ENCODE measurements at regions not wholly inside any gene's neighbourhood (a gene's known extent, or its start where the extent isn't known, plus 50 kb on each side); places are given as distances from the start of the nearest gene placed in this dataset.

DNA sequence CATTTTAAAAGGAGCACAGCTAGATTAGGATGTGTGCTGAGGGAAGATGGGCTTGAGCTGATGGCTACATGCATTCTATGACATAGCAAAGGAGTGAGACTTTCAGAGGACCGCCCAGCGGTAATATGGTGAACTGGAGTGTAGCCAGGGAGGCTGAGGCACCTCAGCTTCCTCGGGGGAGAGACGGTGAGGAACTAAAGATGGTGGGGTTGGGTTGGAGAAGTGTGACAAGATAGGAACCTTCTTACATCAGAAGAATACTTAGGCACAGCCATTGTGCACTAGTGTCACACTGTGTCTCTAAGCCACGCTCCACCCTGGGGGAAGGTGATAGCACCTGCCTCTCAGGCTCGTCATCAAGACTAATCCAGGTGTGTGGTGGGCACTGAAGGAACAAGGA is 118.0 kb upstream of the IRX2 start:
- Mint-ChIP-seq H3K4me3 (no peak overlapping the region), H3K4me1 (no peaks in the 10 kb centered on the region), H3K36me3 (no peaks in the 10 kb centered on the region), H3K27ac (no peak overlapping the region), H3K9me3 (no peaks in the 10 kb centered on the region), H3K27me3 (ENCODE audit: low read depth) (no peaks in the 10 kb centered on the region; the same call in 1 of the 2 replicates)
- DNase-seq (ENCODE audit: low spot score), result no peak
- no peak for ATAC-seq
- ChIA-PET POLR2A (no interaction called here), CTCF (no interaction called here)
- TF ChIP-seq GTF2I (CRISPR knock-in tag; conservative IDR thresholded peaks at IDR 0.05), result no peak
- no peak for TF ChIP-seq ETV6 (CRISPR knock-in tag; IDR thresholded peaks at IDR 0.05)
- TF ChIP-seq SP1 (CRISPR knock-in tag; conservative IDR thresholded peaks at IDR 0.05), result no peak
- TF ChIP-seq, protein P1, sequence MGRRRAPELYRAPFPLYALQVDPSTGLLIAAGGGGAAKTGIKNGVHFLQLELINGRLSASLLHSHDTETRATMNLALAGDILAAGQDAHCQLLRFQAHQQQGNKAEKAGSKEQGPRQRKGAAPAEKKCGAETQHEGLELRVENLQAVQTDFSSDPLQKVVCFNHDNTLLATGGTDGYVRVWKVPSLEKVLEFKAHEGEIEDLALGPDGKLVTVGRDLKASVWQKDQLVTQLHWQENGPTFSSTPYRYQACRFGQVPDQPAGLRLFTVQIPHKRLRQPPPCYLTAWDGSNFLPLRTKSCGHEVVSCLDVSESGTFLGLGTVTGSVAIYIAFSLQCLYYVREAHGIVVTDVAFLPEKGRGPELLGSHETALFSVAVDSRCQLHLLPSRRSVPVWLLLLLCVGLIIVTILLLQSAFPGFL (CRISPR knock-in tag; IDR thresholded peaks at IDR 0.05; ENCODE audit: borderline replicate concordance), result no peak
- no peak for TF ChIP-seq NFATC4 (CRISPR knock-in tag; IDR thresholded peaks at IDR 0.05)
- no peak for TF ChIP-seq ZNF121 (CRISPR knock-in tag; IDR thresholded peaks at IDR 0.05)
- TF ChIP-seq, protein P2, sequence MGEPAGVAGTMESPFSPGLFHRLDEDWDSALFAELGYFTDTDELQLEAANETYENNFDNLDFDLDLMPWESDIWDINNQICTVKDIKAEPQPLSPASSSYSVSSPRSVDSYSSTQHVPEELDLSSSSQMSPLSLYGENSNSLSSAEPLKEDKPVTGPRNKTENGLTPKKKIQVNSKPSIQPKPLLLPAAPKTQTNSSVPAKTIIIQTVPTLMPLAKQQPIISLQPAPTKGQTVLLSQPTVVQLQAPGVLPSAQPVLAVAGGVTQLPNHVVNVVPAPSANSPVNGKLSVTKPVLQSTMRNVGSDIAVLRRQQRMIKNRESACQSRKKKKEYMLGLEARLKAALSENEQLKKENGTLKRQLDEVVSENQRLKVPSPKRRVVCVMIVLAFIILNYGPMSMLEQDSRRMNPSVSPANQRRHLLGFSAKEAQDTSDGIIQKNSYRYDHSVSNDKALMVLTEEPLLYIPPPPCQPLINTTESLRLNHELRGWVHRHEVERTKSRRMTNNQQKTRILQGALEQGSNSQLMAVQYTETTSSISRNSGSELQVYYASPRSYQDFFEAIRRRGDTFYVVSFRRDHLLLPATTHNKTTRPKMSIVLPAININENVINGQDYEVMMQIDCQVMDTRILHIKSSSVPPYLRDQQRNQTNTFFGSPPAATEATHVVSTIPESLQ (CRISPR knock-in tag; IDR thresholded peaks at IDR 0.05), result no peak
- TF ChIP-seq NFYB (CRISPR knock-in tag; conservative IDR thresholded peaks at IDR 0.05; ENCODE audit: low read depth), result no peak
- TF ChIP-seq, protein P3, sequence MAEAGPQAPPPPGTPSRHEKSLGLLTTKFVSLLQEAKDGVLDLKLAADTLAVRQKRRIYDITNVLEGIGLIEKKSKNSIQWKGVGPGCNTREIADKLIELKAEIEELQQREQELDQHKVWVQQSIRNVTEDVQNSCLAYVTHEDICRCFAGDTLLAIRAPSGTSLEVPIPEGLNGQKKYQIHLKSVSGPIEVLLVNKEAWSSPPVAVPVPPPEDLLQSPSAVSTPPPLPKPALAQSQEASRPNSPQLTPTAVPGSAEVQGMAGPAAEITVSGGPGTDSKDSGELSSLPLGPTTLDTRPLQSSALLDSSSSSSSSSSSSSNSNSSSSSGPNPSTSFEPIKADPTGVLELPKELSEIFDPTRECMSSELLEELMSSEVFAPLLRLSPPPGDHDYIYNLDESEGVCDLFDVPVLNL (CRISPR knock-in tag; IDR thresholded peaks at IDR 0.05; ENCODE audit: borderline replicate concordance, low read depth), result no peak
- TF ChIP-seq, protein P4, sequence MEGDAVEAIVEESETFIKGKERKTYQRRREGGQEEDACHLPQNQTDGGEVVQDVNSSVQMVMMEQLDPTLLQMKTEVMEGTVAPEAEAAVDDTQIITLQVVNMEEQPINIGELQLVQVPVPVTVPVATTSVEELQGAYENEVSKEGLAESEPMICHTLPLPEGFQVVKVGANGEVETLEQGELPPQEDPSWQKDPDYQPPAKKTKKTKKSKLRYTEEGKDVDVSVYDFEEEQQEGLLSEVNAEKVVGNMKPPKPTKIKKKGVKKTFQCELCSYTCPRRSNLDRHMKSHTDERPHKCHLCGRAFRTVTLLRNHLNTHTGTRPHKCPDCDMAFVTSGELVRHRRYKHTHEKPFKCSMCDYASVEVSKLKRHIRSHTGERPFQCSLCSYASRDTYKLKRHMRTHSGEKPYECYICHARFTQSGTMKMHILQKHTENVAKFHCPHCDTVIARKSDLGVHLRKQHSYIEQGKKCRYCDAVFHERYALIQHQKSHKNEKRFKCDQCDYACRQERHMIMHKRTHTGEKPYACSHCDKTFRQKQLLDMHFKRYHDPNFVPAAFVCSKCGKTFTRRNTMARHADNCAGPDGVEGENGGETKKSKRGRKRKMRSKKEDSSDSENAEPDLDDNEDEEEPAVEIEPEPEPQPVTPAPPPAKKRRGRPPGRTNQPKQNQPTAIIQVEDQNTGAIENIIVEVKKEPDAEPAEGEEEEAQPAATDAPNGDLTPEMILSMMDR (IDR thresholded peaks at IDR 0.05), result no peak
- TF ChIP-seq, protein P5, sequence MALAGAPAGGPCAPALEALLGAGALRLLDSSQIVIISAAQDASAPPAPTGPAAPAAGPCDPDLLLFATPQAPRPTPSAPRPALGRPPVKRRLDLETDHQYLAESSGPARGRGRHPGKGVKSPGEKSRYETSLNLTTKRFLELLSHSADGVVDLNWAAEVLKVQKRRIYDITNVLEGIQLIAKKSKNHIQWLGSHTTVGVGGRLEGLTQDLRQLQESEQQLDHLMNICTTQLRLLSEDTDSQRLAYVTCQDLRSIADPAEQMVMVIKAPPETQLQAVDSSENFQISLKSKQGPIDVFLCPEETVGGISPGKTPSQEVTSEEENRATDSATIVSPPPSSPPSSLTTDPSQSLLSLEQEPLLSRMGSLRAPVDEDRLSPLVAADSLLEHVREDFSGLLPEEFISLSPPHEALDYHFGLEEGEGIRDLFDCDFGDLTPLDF (CRISPR knock-in tag; IDR thresholded peaks at IDR 0.05), result no peak
- TF ChIP-seq OVOL2 (CRISPR knock-in tag; IDR thresholded peaks at IDR 0.05; ENCODE audit: borderline replicate concordance), result no peak

DNA sequence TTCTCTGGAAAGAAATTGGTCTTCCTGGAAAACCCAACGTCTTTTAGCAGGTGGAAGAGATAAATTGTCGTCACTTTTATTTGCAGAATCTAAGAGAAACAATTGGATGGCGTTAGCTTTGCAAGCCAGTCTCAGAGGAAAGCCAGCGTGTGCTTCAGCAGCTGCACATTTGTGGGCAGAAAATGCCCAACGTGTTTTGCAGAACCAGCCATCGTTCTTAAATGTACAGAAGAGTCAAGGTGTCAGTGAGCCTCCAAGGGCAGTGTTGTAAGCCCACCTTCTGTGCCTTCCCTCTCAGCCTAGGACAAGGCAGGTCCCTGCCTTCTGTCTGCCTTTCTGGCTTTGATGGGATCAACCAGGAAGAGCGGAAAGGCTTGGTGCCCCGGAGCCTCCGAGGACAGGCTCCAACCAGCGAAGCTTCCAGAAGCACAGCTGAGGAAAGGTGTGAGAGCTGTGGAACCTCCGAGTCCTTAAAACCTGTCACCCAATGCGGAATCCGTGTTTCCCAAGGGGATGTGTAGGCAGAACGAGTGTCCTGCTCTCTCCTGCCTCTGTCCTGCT is 116.0 kb upstream of the IRX2 start:
- ChIA-PET POLR2A (no interaction called here), CTCF (no interaction called here)
- H3K27ac Mint-ChIP-seq, result no peak overlapping the region

More for the DNA sequence above, 116.0 kb upstream of the IRX2 start:
- Mint-ChIP-seq H3K4me3 (no peak overlapping the region), H3K36me3 (no peaks in the 10 kb centered on the region), H3K9me3 (no peaks in the 10 kb centered on the region), H3K27me3 (ENCODE audit: low read depth) (no peaks in the 10 kb centered on the region; the same call in 1 of the 2 replicates), H3K4me1 (no peaks in the 10 kb centered on the region)
- TF ChIP-seq, protein P6, sequence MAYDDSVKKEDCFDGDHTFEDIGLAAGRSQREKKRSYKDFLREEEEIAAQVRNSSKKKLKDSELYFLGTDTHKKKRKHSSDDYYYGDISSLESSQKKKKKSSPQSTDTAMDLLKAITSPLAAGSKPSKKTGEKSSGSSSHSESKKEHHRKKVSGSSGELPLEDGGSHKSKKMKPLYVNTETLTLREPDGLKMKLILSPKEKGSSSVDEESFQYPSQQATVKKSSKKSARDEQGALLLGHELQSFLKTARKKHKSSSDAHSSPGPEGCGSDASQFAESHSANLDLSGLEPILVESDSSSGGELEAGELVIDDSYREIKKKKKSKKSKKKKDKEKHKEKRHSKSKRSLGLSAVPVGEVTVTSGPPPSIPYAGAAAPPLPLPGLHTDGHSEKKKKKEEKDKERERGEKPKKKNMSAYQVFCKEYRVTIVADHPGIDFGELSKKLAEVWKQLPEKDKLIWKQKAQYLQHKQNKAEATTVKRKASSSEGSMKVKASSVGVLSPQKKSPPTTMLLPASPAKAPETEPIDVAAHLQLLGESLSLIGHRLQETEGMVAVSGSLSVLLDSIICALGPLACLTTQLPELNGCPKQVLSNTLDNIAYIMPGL (CRISPR knock-in tag; IDR thresholded peaks at IDR 0.05), result no peak
- TF ChIP-seq ZNF263 (CRISPR knock-in tag; IDR thresholded peaks at IDR 0.05; ENCODE audit: low read depth) (no peak), ZNF671 (CRISPR knock-in tag; IDR thresholded peaks at IDR 0.05) (no peak), JAZF1 (CRISPR knock-in tag; IDR thresholded peaks at IDR 0.05) (no peak)
- TF ChIP-seq, protein P3 (CRISPR knock-in tag; IDR thresholded peaks at IDR 0.05; ENCODE audit: borderline replicate concordance, low read depth), result no peak
- DNase-seq (ENCODE audit: low spot score), result no peak
- no peak for ATAC-seq

Data from WTC11 (cell line).